ENCODE measurements at regions not wholly inside any gene's neighbourhood (a gene's known extent, or its start where the extent isn't known, plus 50 kb on each side); places are given as distances from the start of the nearest gene placed in this dataset.

GRCh38 chr4:106502106-106502699 is 133.6 kb upstream of the GIMD1 start:
- H4K12ac ChIP-seq (ENCODE audit: low read depth, low read length) = no peak overlapping the region
- H2AK5ac ChIP-seq (ENCODE audit: low read length) = no peak overlapping the region
- no CpG with 5 or more reads among the region's 11 CpGs for WGBS (ENCODE audit: extremely low coverage, insufficient coverage, insufficient read length)
- no peaks in the 10 kb centered on the region for H3K36me3 ChIP-seq (ENCODE audit: control insufficient read depth in 1 of 2, insufficient read depth in 2 of 2, low read length in 2 of 2)
- H3K27me3 ChIP-seq (ENCODE audit: insufficient read depth, low read length) = no peaks in the 10 kb centered on the region
- no peak overlapping the region for H3K9ac ChIP-seq (ENCODE audit: low read length)
- H3K14ac ChIP-seq (ENCODE audit: low read length) = no peak overlapping the region
- no peak overlapping the region for H3K18ac ChIP-seq (ENCODE audit: low read length)
- H3K4me2 ChIP-seq (ENCODE audit: low read length) = no peak overlapping the region
- no peak overlapping the region for H2BK5ac ChIP-seq (ENCODE audit: low read depth, low read length, poor library complexity)
- no peaks in the 10 kb centered on the region for H3K79me1 ChIP-seq (ENCODE audit: low read length)
- no peaks in the 10 kb centered on the region for H3K9me3 ChIP-seq (ENCODE audit: insufficient read depth, low read depth, low read length)
- no peak overlapping the region for H4K91ac ChIP-seq (ENCODE audit: low read depth, low read length)
- H3K27ac ChIP-seq (ENCODE audit: low read depth, low read length) = no peak overlapping the region
- H3K79me2 ChIP-seq (ENCODE audit: control insufficient read depth, insufficient read depth, low read length, poor library complexity) = no peaks in the 10 kb centered on the region
- no peak overlapping the region for H2BK12ac ChIP-seq (ENCODE audit: low read length)
- H3K4me3 ChIP-seq (ENCODE audit: low read depth, low read length) = no peak overlapping the region
- H2AFZ ChIP-seq (ENCODE audit: insufficient read depth, low read length, poor library complexity) = no peak overlapping the region
- no peaks in the 10 kb centered on the region for H3K4me1 ChIP-seq (ENCODE audit: control insufficient read depth in 1 of 2, insufficient read depth in 2 of 2, low read length in 2 of 2)
- DNase-seq = peak; percentile 31 to 77
- no peak overlapping the region for H3K23ac ChIP-seq (ENCODE audit: low read length)
- H3K4ac ChIP-seq (ENCODE audit: low read depth, low read length) = no peak overlapping the region
- no peak overlapping the region for H4K8ac ChIP-seq (ENCODE audit: low read depth, low read length)
- H2BK120ac ChIP-seq (ENCODE audit: insufficient read depth, low read length, poor library complexity) = no peak overlapping the region

GRCh38 chr4:106497271-106497670 is 128.7 kb upstream of the GIMD1 start:
- Histone ChIP-seq H3K14ac (ENCODE audit: low read length) (no peak overlapping the region), H4K91ac (ENCODE audit: low read depth, low read length) (no peak overlapping the region), H4K8ac (ENCODE audit: low read depth, low read length) (no peak overlapping the region), H3K27ac (ENCODE audit: low read depth, low read length) (no peak overlapping the region), H3K36me3 (ENCODE audit: control insufficient read depth in 1 of 2, insufficient read depth in 2 of 2, low read length in 2 of 2) (no peaks in the 10 kb centered on the region), H2BK12ac (ENCODE audit: low read length) (no peak overlapping the region), H4K12ac (ENCODE audit: low read depth, low read length) (no peak overlapping the region), H2BK5ac (ENCODE audit: low read depth, low read length, poor library complexity) (no peak overlapping the region), H3K9ac (ENCODE audit: low read length) (no peak overlapping the region), H3K4me2 (ENCODE audit: low read length) (no peak overlapping the region), H3K27me3 (ENCODE audit: insufficient read depth, low read length) (no peaks in the 10 kb centered on the region), H3K4me3 (ENCODE audit: low read depth, low read length) (no peak overlapping the region), H3K23ac (ENCODE audit: low read length) (no peak overlapping the region), H3K4ac (ENCODE audit: low read depth, low read length) (no peak overlapping the region), H3K4me1 (ENCODE audit: control insufficient read depth in 1 of 2, insufficient read depth in 2 of 2, low read length in 2 of 2) (no peaks in the 10 kb centered on the region), H2BK120ac (ENCODE audit: insufficient read depth, low read length, poor library complexity) (no peak overlapping the region), H3K79me2 (ENCODE audit: control insufficient read depth, insufficient read depth, low read length, poor library complexity) (no peaks in the 10 kb centered on the region), H3K79me1 (ENCODE audit: low read length) (no peaks in the 10 kb centered on the region), H2AK5ac (ENCODE audit: low read length) (no peak overlapping the region), H3K18ac (ENCODE audit: low read length) (no peak overlapping the region), H3K9me3 (ENCODE audit: insufficient read depth, low read depth, low read length) (no peaks in the 10 kb centered on the region), H2AFZ (ENCODE audit: insufficient read depth, low read length, poor library complexity) (no peak overlapping the region)
- no CpG with 5 or more reads among the region's 3 CpGs for WGBS (ENCODE audit: extremely low coverage, insufficient coverage, insufficient read length)
- DNase-seq = no peak

DNA sequence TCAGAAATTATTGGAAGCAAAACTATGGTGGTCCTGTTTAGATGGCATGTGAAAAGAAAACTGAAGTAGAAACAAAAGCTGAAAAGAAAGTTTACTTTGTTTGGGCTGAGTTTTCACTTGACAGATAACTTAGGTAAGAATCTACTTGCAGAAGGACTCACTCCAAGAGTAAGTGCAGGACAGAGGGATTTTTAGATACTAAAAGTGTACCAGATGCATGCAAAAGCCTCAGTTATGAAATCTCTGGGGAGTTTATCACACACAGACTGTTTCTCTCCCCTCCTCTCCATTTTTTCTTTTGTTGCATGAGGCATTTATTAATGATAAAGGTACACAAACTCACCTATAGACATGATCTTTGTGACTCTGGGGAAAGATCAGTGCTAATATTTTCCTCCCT is 127.5 kb upstream of the GIMD1 start:
- Histone ChIP-seq H3K4me1 (ENCODE audit: control insufficient read depth in 1 of 2, insufficient read depth in 2 of 2, low read length in 2 of 2) (no peaks in the 10 kb centered on the region), H2AK5ac (ENCODE audit: low read length) (no peak overlapping the region), H4K12ac (ENCODE audit: low read depth, low read length) (no peak overlapping the region), H2BK5ac (ENCODE audit: low read depth, low read length, poor library complexity) (no peak overlapping the region), H3K27ac (ENCODE audit: low read depth, low read length) (no peak overlapping the region), H3K9ac (ENCODE audit: low read length) (no peak overlapping the region), H3K4me3 (ENCODE audit: low read depth, low read length) (no peak overlapping the region), H3K4ac (ENCODE audit: low read depth, low read length) (no peak overlapping the region), H3K14ac (ENCODE audit: low read length) (no peak overlapping the region), H3K23ac (ENCODE audit: low read length) (no peak overlapping the region), H4K8ac (ENCODE audit: low read depth, low read length) (no peak overlapping the region), H2BK12ac (ENCODE audit: low read length) (no peak overlapping the region), H4K91ac (ENCODE audit: low read depth, low read length) (no peak overlapping the region), H3K4me2 (ENCODE audit: low read length) (no peak overlapping the region), H3K36me3 (ENCODE audit: control insufficient read depth in 1 of 2, insufficient read depth in 2 of 2, low read length in 2 of 2) (no peaks in the 10 kb centered on the region), H3K18ac (ENCODE audit: low read length) (no peak overlapping the region), H3K79me1 (ENCODE audit: low read length) (no peaks in the 10 kb centered on the region), H3K9me3 (ENCODE audit: insufficient read depth, low read depth, low read length) (no peaks in the 10 kb centered on the region), H3K27me3 (ENCODE audit: insufficient read depth, low read length) (no peaks in the 10 kb centered on the region), H2BK120ac (ENCODE audit: insufficient read depth, low read length, poor library complexity) (no peak overlapping the region), H2AFZ (ENCODE audit: insufficient read depth, low read length, poor library complexity) (no peak overlapping the region), H3K79me2 (ENCODE audit: control insufficient read depth, insufficient read depth, low read length, poor library complexity) (no peaks in the 10 kb centered on the region)
- no peak for DNase-seq

GRCh38 chr4:106495476-106495875 is 126.9 kb upstream of the GIMD1 start:
- no peaks in the 10 kb centered on the region for H3K4me1 ChIP-seq (ENCODE audit: control insufficient read depth in 1 of 2, insufficient read depth in 2 of 2, low read length in 2 of 2)
- DNase-seq = no peak
- H2AK5ac ChIP-seq (ENCODE audit: low read length) = no peak overlapping the region
- H2BK120ac ChIP-seq (ENCODE audit: insufficient read depth, low read length, poor library complexity) = no peak overlapping the region
- H2AFZ ChIP-seq (ENCODE audit: insufficient read depth, low read length, poor library complexity) = no peak overlapping the region
- H4K12ac ChIP-seq (ENCODE audit: low read depth, low read length) = no peak overlapping the region
- H2BK5ac ChIP-seq (ENCODE audit: low read depth, low read length, poor library complexity) = no peak overlapping the region
- no peak overlapping the region for H3K9ac ChIP-seq (ENCODE audit: low read length)
- no peak overlapping the region for H2BK12ac ChIP-seq (ENCODE audit: low read length)
- no peak overlapping the region for H4K8ac ChIP-seq (ENCODE audit: low read depth, low read length)
- no peak overlapping the region for H3K4ac ChIP-seq (ENCODE audit: low read depth, low read length)
- H3K79me2 ChIP-seq (ENCODE audit: control insufficient read depth, insufficient read depth, low read length, poor library complexity) = no peaks in the 10 kb centered on the region
- H3K36me3 ChIP-seq (ENCODE audit: control insufficient read depth in 1 of 2, insufficient read depth in 2 of 2, low read length in 2 of 2) = no peaks in the 10 kb centered on the region
- no CpG with 5 or more reads among the region's 5 CpGs for WGBS (ENCODE audit: extremely low coverage, insufficient coverage, insufficient read length)
- H3K18ac ChIP-seq (ENCODE audit: low read length) = no peak overlapping the region
- H3K14ac ChIP-seq (ENCODE audit: low read length) = no peak overlapping the region
- no peaks in the 10 kb centered on the region for H3K27me3 ChIP-seq (ENCODE audit: insufficient read depth, low read length)
- H4K91ac ChIP-seq (ENCODE audit: low read depth, low read length) = no peak overlapping the region
- H3K4me3 ChIP-seq (ENCODE audit: low read depth, low read length) = no peak overlapping the region
- H3K4me2 ChIP-seq (ENCODE audit: low read length) = no peak overlapping the region
- H3K9me3 ChIP-seq (ENCODE audit: insufficient read depth, low read depth, low read length) = no peaks in the 10 kb centered on the region
- no peak overlapping the region for H3K27ac ChIP-seq (ENCODE audit: low read depth, low read length)
- no peaks in the 10 kb centered on the region for H3K79me1 ChIP-seq (ENCODE audit: low read length)
- H3K23ac ChIP-seq (ENCODE audit: low read length) = no peak overlapping the region

Measured in trophoblast cell (in vitro differentiated cells and primary cell).